HL-60 (cell line): ENCODE measurements at regions not wholly inside any gene's neighbourhood (a gene's known extent, or its start where the extent isn't known, plus 50 kb on each side); places are given as distances from the start of the nearest gene placed in this dataset.

Experiments used
- POLR2AphosphoS5 ChIP-seq: IDR thresholded peaks from 2 replicates; pipeline ENCODE4 v1.6.1; 2012; ENCODE audit warnings: low read depth
- REST ChIP-seq: IDR thresholded peaks from 2 replicates; pipeline ENCODE4 v1.6.1; 2012; ENCODE audit warnings: low read depth; ENCODE audit not compliant: insufficient replicate concordance
- SPI1 ChIP-seq: IDR thresholded peaks from 2 replicates; pipeline ENCODE4 v1.6.1; 2012; ENCODE audit warnings: low read depth, mild to moderate bottlenecking, borderline replicate concordance
- TF ChIP-seq, protein P1 (sequence below): IDR thresholded peaks from one replicate; pipeline ENCODE4 v1.5.1; 2011; ENCODE audit warnings: low read length, control low read depth, inconsistent platforms; ENCODE audit not compliant: insufficient read depth

DNA sequence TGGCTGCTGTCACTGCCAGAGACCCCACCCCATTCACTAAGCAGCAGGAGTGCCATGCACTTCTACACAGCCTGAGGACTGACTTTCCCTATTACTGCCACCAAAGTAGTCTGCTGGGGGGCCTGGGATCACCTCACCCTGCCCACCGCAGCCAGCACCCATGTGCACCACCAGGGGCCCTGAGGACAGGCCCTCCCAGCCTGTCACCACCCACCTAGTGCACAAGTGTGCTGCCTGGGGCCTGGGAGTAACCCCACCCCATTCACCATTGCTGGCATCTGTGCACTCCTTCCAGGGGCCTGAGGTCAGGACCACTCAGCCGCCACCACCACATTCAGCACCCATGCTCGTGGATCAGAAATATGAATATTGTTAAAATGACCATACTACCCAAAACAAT lies 247.8 kb upstream of the NCKAP5 start:
- TF ChIP-seq, protein P1, sequence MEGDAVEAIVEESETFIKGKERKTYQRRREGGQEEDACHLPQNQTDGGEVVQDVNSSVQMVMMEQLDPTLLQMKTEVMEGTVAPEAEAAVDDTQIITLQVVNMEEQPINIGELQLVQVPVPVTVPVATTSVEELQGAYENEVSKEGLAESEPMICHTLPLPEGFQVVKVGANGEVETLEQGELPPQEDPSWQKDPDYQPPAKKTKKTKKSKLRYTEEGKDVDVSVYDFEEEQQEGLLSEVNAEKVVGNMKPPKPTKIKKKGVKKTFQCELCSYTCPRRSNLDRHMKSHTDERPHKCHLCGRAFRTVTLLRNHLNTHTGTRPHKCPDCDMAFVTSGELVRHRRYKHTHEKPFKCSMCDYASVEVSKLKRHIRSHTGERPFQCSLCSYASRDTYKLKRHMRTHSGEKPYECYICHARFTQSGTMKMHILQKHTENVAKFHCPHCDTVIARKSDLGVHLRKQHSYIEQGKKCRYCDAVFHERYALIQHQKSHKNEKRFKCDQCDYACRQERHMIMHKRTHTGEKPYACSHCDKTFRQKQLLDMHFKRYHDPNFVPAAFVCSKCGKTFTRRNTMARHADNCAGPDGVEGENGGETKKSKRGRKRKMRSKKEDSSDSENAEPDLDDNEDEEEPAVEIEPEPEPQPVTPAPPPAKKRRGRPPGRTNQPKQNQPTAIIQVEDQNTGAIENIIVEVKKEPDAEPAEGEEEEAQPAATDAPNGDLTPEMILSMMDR: no peak
- TF ChIP-seq POLR2AphosphoS5 (no peak), REST (no peak), SPI1 (no peak)
